Daoy (cell line): ENCODE measurements at regions not wholly inside any gene's neighbourhood (a gene's known extent, or its start where the extent isn't known, plus 50 kb on each side); places are given as distances from the start of the nearest gene placed in this dataset.
"Not testable (repeated sequence)": the region's sequence is repeated elsewhere in the genome, so short reads cannot be mapped to it uniquely, and the experiment has no call there.

ENCODE experiments used
- DNase-seq: peaks from one replicate; pipeline ENCODE4 v3.0.0-alpha.2; 2015; ENCODE audit warnings: low read depth

GRCh38 chr6:169983651-169984050 is 232.2 kb downstream of the ERMARD start:
- DNase-seq = no peak

GRCh38 chr6:169982461-169983386 is 231.3 kb downstream of the ERMARD start:
- no peak for DNase-seq

- DNase-seq = no peak
These were observed 230.5 kb downstream of the ERMARD start for GRCh38 chr6:169981969-169982368.

GRCh38 chr6:169981568-169981967 is 230.1 kb downstream of the ERMARD start:
- DNase-seq = no peak

GRCh38 chr6:169980826-169981450 is 229.5 kb downstream of the ERMARD start:
- no peak for DNase-seq

- no peak for DNase-seq
These were observed 228.5 kb downstream of the ERMARD start for GRCh38 chr6:169979873-169980432.

GRCh38 chr6:169978615-169979161 is 227.3 kb downstream of the ERMARD start:
- DNase-seq = peak; percentile 35

- no peak for DNase-seq
These were observed 226.2 kb downstream of the ERMARD start for GRCh38 chr6:169977434-169978265.

- DNase-seq = peak; percentile 76
These were observed 225.1 kb downstream of the ERMARD start for GRCh38 chr6:169976301-169977081.

- DNase-seq = no peak
These were observed 224.3 kb downstream of the ERMARD start for GRCh38 chr6:169975701-169976100.

- no peak for DNase-seq
These were observed 223.9 kb downstream of the ERMARD start for GRCh38 chr6:169975286-169975685.

GRCh38 chr6:169974663-169975062 is 223.2 kb downstream of the ERMARD start:
- no peak for DNase-seq

GRCh38 chr6:169973588-169974467 is 222.4 kb downstream of the ERMARD start:
- DNase-seq = not testable (repeated sequence)

- no peak for DNase-seq
These were observed 221.3 kb downstream of the ERMARD start for GRCh38 chr6:169972736-169973135.

GRCh38 chr6:169972101-169972651 is 220.8 kb downstream of the ERMARD start:
- DNase-seq = no peak

- DNase-seq = peak; percentile 0
These were observed 219.8 kb downstream of the ERMARD start for GRCh38 chr6:169971081-169971861.

- peak; percentile 1 for DNase-seq
These were observed 219.0 kb downstream of the ERMARD start for GRCh38 chr6:169970306-169970988.
